ENCODE measurements at regions not wholly inside any gene's neighbourhood (a gene's known extent, or its start where the extent isn't known, plus 50 kb on each side); places are given as distances from the start of the nearest gene placed in this dataset.

GRCh38 chr21:16879479-16879878 lies 633.4 kb upstream of the CXADR start:
- no peak overlapping the region for H3K27ac ChIP-seq (ENCODE audit: low read length)
- no peak overlapping the region for H3K4me3 ChIP-seq (ENCODE audit: low read length)
- H3K36me3 ChIP-seq (ENCODE audit: insufficient read depth, low read depth, low read length) = no peaks in the 10 kb centered on the region
- no peaks in the 10 kb centered on the region for H3K9me3 ChIP-seq (ENCODE audit: insufficient read depth, low read depth, low read length)
- H3K9ac ChIP-seq (ENCODE audit: low read depth, low read length) = no peak overlapping the region
- no peaks in the 10 kb centered on the region for H3K27me3 ChIP-seq (ENCODE audit: insufficient read depth, low read length)
- no peaks in the 10 kb centered on the region for H3K4me1 ChIP-seq (ENCODE audit: insufficient read depth, low read length)

DNA sequence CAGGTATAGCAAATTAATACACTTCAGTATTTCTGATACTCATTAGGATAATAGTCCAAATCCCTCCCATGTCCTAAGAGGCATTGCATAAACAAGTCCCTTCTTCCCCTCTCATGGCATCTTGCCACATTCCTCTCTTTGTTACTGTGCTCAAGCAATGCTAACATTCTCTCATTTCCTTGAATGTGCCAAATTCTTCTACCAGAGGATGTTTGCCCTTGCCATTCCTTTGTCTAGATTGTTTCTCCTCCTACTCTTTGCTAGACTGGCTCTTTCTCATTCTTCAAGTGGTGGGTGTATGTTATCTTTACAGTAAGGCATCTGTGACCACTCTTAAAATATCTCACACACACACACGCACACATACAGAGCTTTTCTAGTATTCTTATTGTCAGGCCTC lies 621.0 kb upstream of the CXADR start:
- no peak overlapping the region for H3K27ac ChIP-seq (ENCODE audit: low read length)
- H3K4me1 ChIP-seq (ENCODE audit: insufficient read depth, low read length) = no peaks in the 10 kb centered on the region
- no peaks in the 10 kb centered on the region for H3K36me3 ChIP-seq (ENCODE audit: insufficient read depth, low read depth, low read length)
- no peaks in the 10 kb centered on the region for H3K27me3 ChIP-seq (ENCODE audit: insufficient read depth, low read length)
- H3K9me3 ChIP-seq (ENCODE audit: insufficient read depth, low read depth, low read length) = 0 out of 2 replicates have a peak, but pooled peaks cover 9% of the 10 kb centered on the region
- no peak overlapping the region for H3K9ac ChIP-seq (ENCODE audit: low read depth, low read length)
- no peak overlapping the region for H3K4me3 ChIP-seq (ENCODE audit: low read length)

GRCh38 chr21:16900685-16901084 lies 612.2 kb upstream of the CXADR start:
- Histone ChIP-seq H3K36me3 (ENCODE audit: insufficient read depth, low read depth, low read length) (no peaks in the 10 kb centered on the region), H3K27me3 (ENCODE audit: insufficient read depth, low read length) (no peaks in the 10 kb centered on the region), H3K9me3 (ENCODE audit: insufficient read depth, low read depth, low read length) (no peaks in the 10 kb centered on the region), H3K27ac (ENCODE audit: low read length) (no peak overlapping the region), H3K4me3 (ENCODE audit: low read length) (no peak overlapping the region), H3K4me1 (ENCODE audit: insufficient read depth, low read length) (peaks cover 5% of the 10 kb centered on the region; the same call in 1 of the 2 replicates), H3K9ac (ENCODE audit: low read depth, low read length) (no peak overlapping the region)

GRCh38 chr21:16908077-16908476 lies 604.8 kb upstream of the CXADR start:
- H3K9me3 ChIP-seq (ENCODE audit: insufficient read depth, low read depth, low read length) = no peaks in the 10 kb centered on the region
- H3K4me1 ChIP-seq (ENCODE audit: insufficient read depth, low read length) = no peaks in the 10 kb centered on the region
- H3K27ac ChIP-seq (ENCODE audit: low read length) = no peak overlapping the region
- no peaks in the 10 kb centered on the region for H3K27me3 ChIP-seq (ENCODE audit: insufficient read depth, low read length)
- no peak overlapping the region for H3K9ac ChIP-seq (ENCODE audit: low read depth, low read length)
- H3K36me3 ChIP-seq (ENCODE audit: insufficient read depth, low read depth, low read length) = no peaks in the 10 kb centered on the region
- no peak overlapping the region for H3K4me3 ChIP-seq (ENCODE audit: low read length)

GRCh38 chr21:16910435-16911165 lies 602.2 kb upstream of the CXADR start:
- no peak overlapping the region for H3K27ac ChIP-seq (ENCODE audit: low read length)
- no peak overlapping the region for H3K4me3 ChIP-seq (ENCODE audit: low read length)
- no peak overlapping the region for H3K9ac ChIP-seq (ENCODE audit: low read depth, low read length)
- H3K9me3 ChIP-seq (ENCODE audit: insufficient read depth, low read depth, low read length) = no peaks in the 10 kb centered on the region
- no peaks in the 10 kb centered on the region for H3K27me3 ChIP-seq (ENCODE audit: insufficient read depth, low read length)
- H3K36me3 ChIP-seq (ENCODE audit: insufficient read depth, low read depth, low read length) = no peaks in the 10 kb centered on the region
- H3K4me1 ChIP-seq (ENCODE audit: insufficient read depth, low read length) = no peaks in the 10 kb centered on the region

DNA sequence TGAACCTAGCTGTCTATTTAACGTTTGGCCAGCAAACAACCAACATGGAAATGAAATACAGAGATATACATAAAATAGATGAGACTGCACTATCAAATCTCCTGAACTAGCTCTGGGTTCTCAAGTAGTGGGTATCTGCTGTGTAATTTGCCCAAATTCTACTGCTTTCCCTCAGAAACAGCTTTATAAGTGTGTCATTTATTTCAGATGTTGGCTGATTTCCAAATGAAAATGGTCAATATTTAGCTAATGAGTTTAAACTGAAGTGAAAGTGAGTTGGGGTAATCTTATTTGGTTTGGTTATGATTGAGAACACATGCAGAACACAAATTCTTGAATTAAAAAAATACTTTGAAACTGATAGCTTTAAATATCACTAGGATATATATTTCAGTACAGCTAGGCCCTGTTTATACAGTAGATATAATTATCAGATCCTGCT lies 601.7 kb upstream of the CXADR start:
- no peaks in the 10 kb centered on the region for H3K36me3 ChIP-seq (ENCODE audit: insufficient read depth, low read depth, low read length)
- no peak overlapping the region for H3K27ac ChIP-seq (ENCODE audit: low read length)
- H3K9me3 ChIP-seq (ENCODE audit: insufficient read depth, low read depth, low read length) = no peaks in the 10 kb centered on the region

GRCh38 chr21:16912075-16912474 lies 600.8 kb upstream of the CXADR start:
- no peaks in the 10 kb centered on the region for H3K27me3 ChIP-seq (ENCODE audit: insufficient read depth, low read length)
- no peaks in the 10 kb centered on the region for H3K36me3 ChIP-seq (ENCODE audit: insufficient read depth, low read depth, low read length)
- no peak overlapping the region for H3K4me3 ChIP-seq (ENCODE audit: low read length)
- no peaks in the 10 kb centered on the region for H3K9me3 ChIP-seq (ENCODE audit: insufficient read depth, low read depth, low read length)
- H3K27ac ChIP-seq (ENCODE audit: low read length) = no peak overlapping the region
- H3K9ac ChIP-seq (ENCODE audit: low read depth, low read length) = no peak overlapping the region
- no peaks in the 10 kb centered on the region for H3K4me1 ChIP-seq (ENCODE audit: insufficient read depth, low read length)

More for the DNA sequence above, 601.7 kb upstream of the CXADR start:
- Histone ChIP-seq H3K9ac (ENCODE audit: low read depth, low read length) (no peak overlapping the region), H3K27me3 (ENCODE audit: insufficient read depth, low read length) (no peaks in the 10 kb centered on the region), H3K4me1 (ENCODE audit: insufficient read depth, low read length) (no peaks in the 10 kb centered on the region), H3K4me3 (ENCODE audit: low read length) (no peak overlapping the region)

DNA sequence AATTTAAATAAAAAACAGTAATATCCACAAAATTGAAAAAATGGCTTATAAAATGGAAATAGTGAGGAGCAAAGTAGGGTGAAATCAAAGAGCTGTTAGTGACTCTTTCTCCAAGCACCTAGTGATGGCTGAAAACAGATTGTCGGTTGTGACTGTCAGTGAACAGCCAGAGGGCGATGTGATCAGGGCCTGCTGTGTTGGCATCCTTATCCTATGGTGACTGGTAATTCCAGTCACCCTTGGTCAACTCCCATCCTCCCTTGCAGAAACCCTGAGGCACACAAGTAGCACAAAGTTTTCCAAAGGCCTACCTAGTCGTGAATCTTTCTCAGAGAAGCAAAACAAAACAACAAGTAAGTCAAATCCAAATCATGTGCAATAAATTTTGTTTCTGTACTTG lies 599.8 kb upstream of the CXADR start:
- no peaks in the 10 kb centered on the region for H3K4me1 ChIP-seq (ENCODE audit: insufficient read depth, low read length)
- H3K9me3 ChIP-seq (ENCODE audit: insufficient read depth, low read depth, low read length) = no peaks in the 10 kb centered on the region
- H3K9ac ChIP-seq (ENCODE audit: low read depth, low read length) = no peak overlapping the region
- no peak overlapping the region for H3K4me3 ChIP-seq (ENCODE audit: low read length)
- no peak overlapping the region for H3K27ac ChIP-seq (ENCODE audit: low read length)
- no peaks in the 10 kb centered on the region for H3K27me3 ChIP-seq (ENCODE audit: insufficient read depth, low read length)
- H3K36me3 ChIP-seq (ENCODE audit: insufficient read depth, low read depth, low read length) = no peaks in the 10 kb centered on the region

DNA sequence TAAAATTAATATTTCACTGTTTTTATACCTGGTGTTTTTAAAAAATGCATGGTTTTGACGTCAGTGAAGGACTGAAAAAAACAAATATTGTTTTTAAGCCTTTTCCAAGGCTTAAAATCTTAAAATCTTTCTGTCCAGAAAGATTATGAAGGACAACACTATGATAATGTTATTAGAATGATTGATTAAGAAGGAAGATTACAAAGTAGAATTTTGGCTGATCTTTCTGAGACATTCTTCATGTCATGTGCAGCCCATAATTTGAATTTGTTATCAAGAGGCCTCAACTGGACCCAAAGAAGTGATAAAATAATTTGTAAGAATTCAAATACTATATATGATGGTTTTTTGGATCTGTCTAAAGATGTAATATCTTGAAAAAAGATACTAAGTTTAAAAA lies 584.4 kb upstream of the CXADR start:
- Histone ChIP-seq H3K4me3 (ENCODE audit: low read length) (no peak overlapping the region), H3K4me1 (ENCODE audit: insufficient read depth, low read length) (peaks cover 9% of the 10 kb centered on the region), H3K9ac (ENCODE audit: low read depth, low read length) (no peak overlapping the region), H3K27ac (ENCODE audit: low read length) (no peak overlapping the region), H3K27me3 (ENCODE audit: insufficient read depth, low read length) (no peaks in the 10 kb centered on the region), H3K9me3 (ENCODE audit: insufficient read depth, low read depth, low read length) (no peaks in the 10 kb centered on the region), H3K36me3 (ENCODE audit: insufficient read depth, low read depth, low read length) (no peaks in the 10 kb centered on the region)

DNA sequence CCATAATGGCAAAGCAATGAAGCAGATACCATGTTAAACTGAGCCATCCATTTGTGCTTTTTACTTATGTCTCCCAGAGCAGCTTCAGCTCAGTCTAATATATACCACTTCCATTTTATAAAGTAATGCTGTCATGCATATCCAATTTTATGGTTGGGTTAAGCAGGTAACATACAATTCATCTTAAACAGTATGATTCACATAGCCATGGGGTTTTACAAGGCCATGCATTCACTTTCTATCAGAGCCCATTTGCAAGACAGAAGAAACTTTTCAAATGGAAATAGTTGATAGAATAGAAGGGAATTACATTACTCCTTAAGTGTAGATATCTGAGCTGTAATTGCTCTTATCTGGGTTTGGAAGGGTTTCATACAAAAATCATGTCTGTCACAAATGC lies 580.5 kb upstream of the CXADR start:
- H3K9ac ChIP-seq (ENCODE audit: low read depth, low read length) = no peak overlapping the region
- H3K27me3 ChIP-seq (ENCODE audit: insufficient read depth, low read length) = no peaks in the 10 kb centered on the region
- peaks cover 9% of the 10 kb centered on the region for H3K4me1 ChIP-seq (ENCODE audit: insufficient read depth, low read length)
- H3K36me3 ChIP-seq (ENCODE audit: insufficient read depth, low read depth, low read length) = no peaks in the 10 kb centered on the region
- H3K27ac ChIP-seq (ENCODE audit: low read length) = no peak overlapping the region
- no peak overlapping the region for H3K4me3 ChIP-seq (ENCODE audit: low read length)
- no peaks in the 10 kb centered on the region for H3K9me3 ChIP-seq (ENCODE audit: insufficient read depth, low read depth, low read length)

- H3K9me3 ChIP-seq (ENCODE audit: insufficient read depth, low read depth, low read length) = no peaks in the 10 kb centered on the region
- H3K27ac ChIP-seq (ENCODE audit: low read length) = no peak overlapping the region
- no peaks in the 10 kb centered on the region for H3K36me3 ChIP-seq (ENCODE audit: insufficient read depth, low read depth, low read length)
- no peak overlapping the region for H3K9ac ChIP-seq (ENCODE audit: low read depth, low read length)
- H3K27me3 ChIP-seq (ENCODE audit: insufficient read depth, low read length) = no peaks in the 10 kb centered on the region
- no peak overlapping the region for H3K4me3 ChIP-seq (ENCODE audit: low read length)
- H3K4me1 ChIP-seq (ENCODE audit: insufficient read depth, low read length) = no peaks in the 10 kb centered on the region
Observed at GRCh38 chr21:16942703-16943102, 570.1 kb upstream of the CXADR start.

DNA sequence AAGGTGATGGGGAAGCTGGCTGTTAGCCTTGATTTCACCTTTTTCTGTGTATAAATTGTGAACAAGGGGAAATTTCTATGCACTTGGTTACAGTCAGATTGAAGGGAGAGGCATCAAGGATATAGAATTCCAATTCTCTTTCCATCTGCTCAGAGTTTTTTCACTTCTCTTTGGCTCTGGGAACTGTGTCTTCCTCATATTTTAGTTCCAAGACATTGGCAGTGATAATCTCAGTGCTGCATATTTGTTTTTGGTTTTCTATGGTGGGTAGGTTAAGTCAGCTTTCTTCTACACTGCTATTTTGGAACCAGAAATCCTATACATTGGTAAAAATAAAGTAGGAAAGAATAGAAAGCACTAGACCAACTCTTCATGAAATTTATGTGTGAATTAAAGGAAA lies 569.6 kb upstream of the CXADR start:
- H3K27ac ChIP-seq (ENCODE audit: low read length) = no peak overlapping the region
- no peak overlapping the region for H3K9ac ChIP-seq (ENCODE audit: low read depth, low read length)
- H3K36me3 ChIP-seq (ENCODE audit: insufficient read depth, low read depth, low read length) = no peaks in the 10 kb centered on the region
- H3K4me3 ChIP-seq (ENCODE audit: low read length) = no peak overlapping the region
- no peaks in the 10 kb centered on the region for H3K27me3 ChIP-seq (ENCODE audit: insufficient read depth, low read length)
- no peaks in the 10 kb centered on the region for H3K9me3 ChIP-seq (ENCODE audit: insufficient read depth, low read depth, low read length)
- no peaks in the 10 kb centered on the region for H3K4me1 ChIP-seq (ENCODE audit: insufficient read depth, low read length)
